SK-N-SH (cell line): ENCODE measurements at regions not wholly inside any gene's neighbourhood (a gene's known extent, or its start where the extent isn't known, plus 50 kb on each side); places are given as distances from the start of the nearest gene placed in this dataset.

ENCODE experiments used
- EP300 ChIP-seq, 2 experiments: IDR thresholded peaks; 2 replicates each; pipeline versions ENCODE4 v1.4.0 to v1.6.1; 2012; ENCODE audit warnings: borderline replicate concordance in 1 of 2, low read depth in 1 of 2, low read length in 1 of 2
- EZH2phosphoT487 ChIP-seq: fragments of 200-600 bp; sonication (generic); IDR thresholded peaks from 2 replicates; pipeline ENCODE4 v1.6.1; 2017; ENCODE audit warnings: low read depth, mixed run types, mild to moderate bottlenecking, antibody characterized with exemption, moderate library complexity, borderline replicate concordance
- MAX ChIP-seq: IDR thresholded peaks from 2 replicates; pipeline ENCODE4 v1.4.0; 2012; ENCODE audit warnings: low read depth
- NRF1 ChIP-seq: IDR thresholded peaks from 2 replicates; pipeline ENCODE4 v1.6.1; 2012; ENCODE audit warnings: low read depth, mild to moderate bottlenecking, low read length
- SIN3A ChIP-seq: IDR thresholded peaks from 2 replicates; pipeline ENCODE4 v1.6.1; 2012; ENCODE audit warnings: low read depth, mild to moderate bottlenecking, low read length, moderate library complexity, borderline replicate concordance
- TAF1 ChIP-seq: IDR thresholded peaks from 2 replicates; pipeline ENCODE4 v1.6.1; 2012; ENCODE audit warnings: low read depth, mild to moderate bottlenecking, low read length, moderate library complexity, borderline replicate concordance
- TCF12 ChIP-seq: IDR thresholded peaks from 2 replicates; pipeline ENCODE4 v1.4.0; 2012
- USF1 ChIP-seq: IDR thresholded peaks from 2 replicates; pipeline ENCODE4 v1.4.0; 2012; ENCODE audit warnings: low read depth, borderline replicate concordance
- USF2 ChIP-seq: fragments of 150-350 bp; IDR thresholded peaks from 2 replicates; pipeline ENCODE4 v1.6.1; 2017; ENCODE audit warnings: antibody characterized with exemption, low read length, low read depth, borderline replicate concordance
- TF ChIP-seq, protein P1 (sequence below): fragments of 200-600 bp; sonication (generic); IDR thresholded peaks from 2 replicates; pipeline ENCODE4 v1.6.1; 2017; ENCODE audit warnings: antibody characterized with exemption, mild to moderate bottlenecking, moderate library complexity
- TF ChIP-seq, protein P2 (sequence below): IDR thresholded peaks from 2 replicates; pipeline ENCODE4 v1.6.1; 2012; ENCODE audit warnings: mild to moderate bottlenecking, low read depth, low read length, moderate library complexity

- TF ChIP-seq, protein P1, sequence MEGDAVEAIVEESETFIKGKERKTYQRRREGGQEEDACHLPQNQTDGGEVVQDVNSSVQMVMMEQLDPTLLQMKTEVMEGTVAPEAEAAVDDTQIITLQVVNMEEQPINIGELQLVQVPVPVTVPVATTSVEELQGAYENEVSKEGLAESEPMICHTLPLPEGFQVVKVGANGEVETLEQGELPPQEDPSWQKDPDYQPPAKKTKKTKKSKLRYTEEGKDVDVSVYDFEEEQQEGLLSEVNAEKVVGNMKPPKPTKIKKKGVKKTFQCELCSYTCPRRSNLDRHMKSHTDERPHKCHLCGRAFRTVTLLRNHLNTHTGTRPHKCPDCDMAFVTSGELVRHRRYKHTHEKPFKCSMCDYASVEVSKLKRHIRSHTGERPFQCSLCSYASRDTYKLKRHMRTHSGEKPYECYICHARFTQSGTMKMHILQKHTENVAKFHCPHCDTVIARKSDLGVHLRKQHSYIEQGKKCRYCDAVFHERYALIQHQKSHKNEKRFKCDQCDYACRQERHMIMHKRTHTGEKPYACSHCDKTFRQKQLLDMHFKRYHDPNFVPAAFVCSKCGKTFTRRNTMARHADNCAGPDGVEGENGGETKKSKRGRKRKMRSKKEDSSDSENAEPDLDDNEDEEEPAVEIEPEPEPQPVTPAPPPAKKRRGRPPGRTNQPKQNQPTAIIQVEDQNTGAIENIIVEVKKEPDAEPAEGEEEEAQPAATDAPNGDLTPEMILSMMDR: no peak
- TF ChIP-seq TCF12: no peak
- no peak for TF ChIP-seq SIN3A
- no peak for TF ChIP-seq NRF1
- TF ChIP-seq, protein P2, sequence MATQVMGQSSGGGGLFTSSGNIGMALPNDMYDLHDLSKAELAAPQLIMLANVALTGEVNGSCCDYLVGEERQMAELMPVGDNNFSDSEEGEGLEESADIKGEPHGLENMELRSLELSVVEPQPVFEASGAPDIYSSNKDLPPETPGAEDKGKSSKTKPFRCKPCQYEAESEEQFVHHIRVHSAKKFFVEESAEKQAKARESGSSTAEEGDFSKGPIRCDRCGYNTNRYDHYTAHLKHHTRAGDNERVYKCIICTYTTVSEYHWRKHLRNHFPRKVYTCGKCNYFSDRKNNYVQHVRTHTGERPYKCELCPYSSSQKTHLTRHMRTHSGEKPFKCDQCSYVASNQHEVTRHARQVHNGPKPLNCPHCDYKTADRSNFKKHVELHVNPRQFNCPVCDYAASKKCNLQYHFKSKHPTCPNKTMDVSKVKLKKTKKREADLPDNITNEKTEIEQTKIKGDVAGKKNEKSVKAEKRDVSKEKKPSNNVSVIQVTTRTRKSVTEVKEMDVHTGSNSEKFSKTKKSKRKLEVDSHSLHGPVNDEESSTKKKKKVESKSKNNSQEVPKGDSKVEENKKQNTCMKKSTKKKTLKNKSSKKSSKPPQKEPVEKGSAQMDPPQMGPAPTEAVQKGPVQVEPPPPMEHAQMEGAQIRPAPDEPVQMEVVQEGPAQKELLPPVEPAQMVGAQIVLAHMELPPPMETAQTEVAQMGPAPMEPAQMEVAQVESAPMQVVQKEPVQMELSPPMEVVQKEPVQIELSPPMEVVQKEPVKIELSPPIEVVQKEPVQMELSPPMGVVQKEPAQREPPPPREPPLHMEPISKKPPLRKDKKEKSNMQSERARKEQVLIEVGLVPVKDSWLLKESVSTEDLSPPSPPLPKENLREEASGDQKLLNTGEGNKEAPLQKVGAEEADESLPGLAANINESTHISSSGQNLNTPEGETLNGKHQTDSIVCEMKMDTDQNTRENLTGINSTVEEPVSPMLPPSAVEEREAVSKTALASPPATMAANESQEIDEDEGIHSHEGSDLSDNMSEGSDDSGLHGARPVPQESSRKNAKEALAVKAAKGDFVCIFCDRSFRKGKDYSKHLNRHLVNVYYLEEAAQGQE: no peak
- no peak for TF ChIP-seq TAF1
- no peak for TF ChIP-seq USF2
- TF ChIP-seq USF1: no peak
- TF ChIP-seq EP300 (IDR thresholded peaks at IDR 0.05; ENCODE audit: borderline replicate concordance in 1 of 2, low read depth in 1 of 2, low read length in 1 of 2): no peak
- TF ChIP-seq EZH2phosphoT487: no peak
- no peak for TF ChIP-seq MAX
Measured at GRCh38 chr2:220743203-220743602, 828.9 kb downstream of the EPHA4 start.
